Skeletal muscle tissue (tissue), 3 donors: ENCODE measurements at regions not wholly inside any gene's neighbourhood (a gene's known extent, or its start where the extent isn't known, plus 50 kb on each side); places are given as distances from the start of the nearest gene placed in this dataset.
"Not testable (repeated sequence)": the region's sequence is repeated elsewhere in the genome, so short reads cannot be mapped to it uniquely, and the experiment has no call there.

Experiments used
- H3K27ac ChIP-seq: one replicate; pipeline ENCODE4 v1.7.0; 2013; ENCODE audit warnings: mild to moderate bottlenecking, low read depth, low read length, inconsistent platforms
- H3K27me3 ChIP-seq, 3 donors: one replicate each; pipeline ENCODE4 v1.7.0; 2013; ENCODE audit warnings: low read length in 3 of 3; ENCODE audit not compliant: control insufficient read depth in 3 of 3, insufficient read depth in 3 of 3
- H3K36me3 ChIP-seq, 3 donors: one replicate each; pipeline ENCODE4 v1.7.0; 2013; ENCODE audit warnings: low read length in 3 of 3; ENCODE audit not compliant: control insufficient read depth in 3 of 3, insufficient read depth in 3 of 3
- H3K4me1 ChIP-seq, 3 donors: one replicate each; pipeline ENCODE4 v1.7.0; 2013; ENCODE audit warnings: low read length in 3 of 3, mild to moderate bottlenecking in 3 of 3; ENCODE audit not compliant: control insufficient read depth in 3 of 3, insufficient read depth in 3 of 3
- H3K4me3 ChIP-seq, 3 donors: one replicate each; pipeline ENCODE4 v1.7.0; 2013; ENCODE audit warnings: low read length in 3 of 3
- H3K9ac ChIP-seq, 3 donors: one replicate each; pipeline ENCODE4 v1.7.0; 2013; ENCODE audit warnings: low read length in 3 of 3, mild to moderate bottlenecking in 3 of 3, moderate library complexity in 2 of 3, low read depth in 1 of 3
- H3K9me3 ChIP-seq, 3 donors: one replicate each; pipeline ENCODE4 v1.7.0; 2013; ENCODE audit warnings: low read length in 3 of 3; ENCODE audit not compliant: control insufficient read depth in 3 of 3
- donor health status: Osteomylitis.

GRCh38 chr6:134569996-134570395, 252.1 kb upstream of the SGK1 start:
- H3K36me3 ChIP-seq, H3K27me3 ChIP-seq, H3K4me1 ChIP-seq, H3K4me3 ChIP-seq, H3K27ac ChIP-seq, H3K9ac ChIP-seq, H3K9me3 ChIP-seq: not testable (repeated sequence)

GRCh38 chr6:134564705-134565104, 246.8 kb upstream of the SGK1 start:
- Histone ChIP-seq H3K4me3 (no peak overlapping the region), H3K36me3 (no peaks in the 10 kb centered on the region), H3K27ac (no peak overlapping the region), H3K4me1 (no peaks in the 10 kb centered on the region), H3K27me3 (no peaks in the 10 kb centered on the region), H3K9ac (no peak overlapping the region), H3K9me3 (no peaks in the 10 kb centered on the region)

- no peaks in the 10 kb centered on the region for H3K9me3 ChIP-seq
- H3K27ac ChIP-seq, result no peak overlapping the region
- no peak overlapping the region for H3K9ac ChIP-seq
- H3K36me3 ChIP-seq, result no peaks in the 10 kb centered on the region
- H3K27me3 ChIP-seq, result no peaks in the 10 kb centered on the region
- no peak overlapping the region for H3K4me3 ChIP-seq
- H3K4me1 ChIP-seq, result no peaks in the 10 kb centered on the region
Observed at GRCh38 chr6:134560019-134560418, 242.1 kb upstream of the SGK1 start.

- no peaks in the 10 kb centered on the region for H3K36me3 ChIP-seq
- no peaks in the 10 kb centered on the region for H3K4me1 ChIP-seq
- H3K27me3 ChIP-seq, result no peaks in the 10 kb centered on the region
- H3K9ac ChIP-seq, result no peak overlapping the region
- H3K27ac ChIP-seq, result no peak overlapping the region
- H3K4me3 ChIP-seq, result no peak overlapping the region
- H3K9me3 ChIP-seq, result no peaks in the 10 kb centered on the region
Observed at GRCh38 chr6:134557509-134557908, 239.6 kb upstream of the SGK1 start.

GRCh38 chr6:134555672-134556071, 237.8 kb upstream of the SGK1 start:
- no peaks in the 10 kb centered on the region for H3K27me3 ChIP-seq
- H3K4me1 ChIP-seq, result peaks cover 0 to 3% (median 0%) of the 10 kb centered on the region in 3 donors

GRCh38 chr6:134553936-134554335, 236.0 kb upstream of the SGK1 start:
- Histone ChIP-seq H3K27ac (no peak overlapping the region), H3K27me3 (no peaks in the 10 kb centered on the region), H3K4me1 (peaks cover 0 to 3% (median 0%) of the 10 kb centered on the region in 3 donors), H3K4me3 (no peak overlapping the region), H3K9me3 (no peaks in the 10 kb centered on the region), H3K9ac (no peak overlapping the region), H3K36me3 (no peaks in the 10 kb centered on the region)

More at GRCh38 chr6:134555672-134556071, 237.8 kb upstream of the SGK1 start:
- no peak overlapping the region for H3K9ac ChIP-seq
- H3K9me3 ChIP-seq, result no peaks in the 10 kb centered on the region
- H3K36me3 ChIP-seq, result no peaks in the 10 kb centered on the region
- no peak overlapping the region for H3K27ac ChIP-seq
- no peak overlapping the region for H3K4me3 ChIP-seq

- Histone ChIP-seq H3K27me3 (no peaks in the 10 kb centered on the region), H3K9me3 (no peaks in the 10 kb centered on the region), H3K4me1 (peaks cover 0 to 3% (median 0%) of the 10 kb centered on the region in 3 donors), H3K36me3 (no peaks in the 10 kb centered on the region), H3K9ac (no peak overlapping the region), H3K4me3 (no peak overlapping the region), H3K27ac (no peak overlapping the region)
Observed at GRCh38 chr6:134551245-134551960, 233.5 kb upstream of the SGK1 start.

GRCh38 chr6:134550604-134551003, 232.7 kb upstream of the SGK1 start:
- Histone ChIP-seq H3K4me3 (no peak overlapping the region), H3K4me1 (peaks cover 0 to 3% (median 0%) of the 10 kb centered on the region in 3 donors), H3K27me3 (no peaks in the 10 kb centered on the region), H3K9ac (no peak overlapping the region), H3K27ac (no peak overlapping the region), H3K9me3 (no peaks in the 10 kb centered on the region), H3K36me3 (no peaks in the 10 kb centered on the region)

GRCh38 chr6:134549854-134550253, 231.9 kb upstream of the SGK1 start:
- Histone ChIP-seq H3K27me3 (no peaks in the 10 kb centered on the region), H3K4me1 (peaks cover 0 to 3% (median 0%) of the 10 kb centered on the region in 3 donors), H3K9me3 (no peaks in the 10 kb centered on the region), H3K36me3 (no peaks in the 10 kb centered on the region), H3K27ac (no peak overlapping the region), H3K4me3 (no peak overlapping the region), H3K9ac (no peak overlapping the region)

GRCh38 chr6:134546962-134547645, 229.2 kb upstream of the SGK1 start:
- Histone ChIP-seq H3K27ac (no peak overlapping the region), H3K9me3 (no peaks in the 10 kb centered on the region), H3K36me3 (no peaks in the 10 kb centered on the region), H3K9ac (no peak overlapping the region), H3K4me3 (no peak overlapping the region), H3K27me3 (no peaks in the 10 kb centered on the region), H3K4me1 (peaks cover 0 to 3% (median 0%) of the 10 kb centered on the region in 3 donors)
